ENCODE measurements at regions not wholly inside any gene's neighbourhood (a gene's known extent, or its start where the extent isn't known, plus 50 kb on each side); places are given as distances from the start of the nearest gene placed in this dataset.
"Not testable (repeated sequence)": the region's sequence is repeated elsewhere in the genome, so short reads cannot be mapped to it uniquely, and the experiment has no call there.

GRCh38 chr2:132300592-132301378 lies 115.8 kb upstream of the GPR39 start:
- not testable (repeated sequence) for H3K9me3 ChIP-seq; H3K27ac ChIP-seq; H3K36me3 ChIP-seq; DNase-seq (ENCODE audit: low spot score in 2 of 2); H3K4me3 ChIP-seq; H3K4me1 ChIP-seq; H3K27me3 ChIP-seq
- whole genome bisulfite sequencing: 58% methylated on average over 2 of the region's 2 CpGs

GRCh38 chr2:132304661-132305380 lies 111.8 kb upstream of the GPR39 start:
- H3K27ac ChIP-seq, H3K36me3 ChIP-seq, H3K27me3 ChIP-seq, H3K4me1 ChIP-seq, H3K9me3 ChIP-seq: not testable (repeated sequence)
- DNase-seq (ENCODE audit: low spot score in 2 of 2): peak; percentile 78 to 82
- peak overlapping the region; percentile 33 for H3K4me3 ChIP-seq
- WGBS: 10% methylated on average over 26 of the region's 27 CpGs

- H3K4me3 ChIP-seq; H3K4me1 ChIP-seq; H3K27me3 ChIP-seq; DNase-seq (ENCODE audit: low spot score in 2 of 2); H3K27ac ChIP-seq; H3K36me3 ChIP-seq; H3K9me3 ChIP-seq: not testable (repeated sequence)
- WGBS: 60% methylated on average over 2 of the region's 2 CpGs
Measured at GRCh38 chr2:132307613-132308198, 108.9 kb upstream of the GPR39 start.

- not testable (repeated sequence) for H3K9me3 ChIP-seq; H3K4me1 ChIP-seq; H3K27ac ChIP-seq; H3K4me3 ChIP-seq; H3K27me3 ChIP-seq; DNase-seq (ENCODE audit: low spot score in 2 of 2); H3K36me3 ChIP-seq
- 64% methylated on average over 1 of the region's 1 CpG for WGBS
Measured at GRCh38 chr2:132309203-132309602, 107.4 kb upstream of the GPR39 start.

- H3K36me3 ChIP-seq; DNase-seq (ENCODE audit: low spot score in 2 of 2); H3K27ac ChIP-seq; H3K4me1 ChIP-seq; H3K4me3 ChIP-seq; H3K9me3 ChIP-seq; H3K27me3 ChIP-seq: not testable (repeated sequence)
- 89% methylated on average over 2 of the region's 2 CpGs for WGBS
Measured at GRCh38 chr2:132315546-132315945, 101.1 kb upstream of the GPR39 start.

GRCh38 chr2:132317026-132317680 lies 99.5 kb upstream of the GPR39 start:
- H3K27ac ChIP-seq; H3K36me3 ChIP-seq; H3K4me1 ChIP-seq; H3K4me3 ChIP-seq; H3K27me3 ChIP-seq; H3K9me3 ChIP-seq; DNase-seq (ENCODE audit: low spot score in 2 of 2): not testable (repeated sequence)
- 59% methylated on average over 5 of the region's 6 CpGs for WGBS

GRCh38 chr2:132318481-132318880 lies 98.1 kb upstream of the GPR39 start:
- H3K27me3 ChIP-seq; H3K4me1 ChIP-seq; H3K4me3 ChIP-seq; DNase-seq (ENCODE audit: low spot score in 2 of 2); H3K27ac ChIP-seq; H3K36me3 ChIP-seq; H3K9me3 ChIP-seq: not testable (repeated sequence)
- WGBS: 87% methylated on average over 4 of the region's 4 CpGs

GRCh38 chr2:132324005-132324404 lies 92.6 kb upstream of the GPR39 start:
- H3K27me3 ChIP-seq; DNase-seq (ENCODE audit: low spot score in 2 of 2); H3K9me3 ChIP-seq; H3K36me3 ChIP-seq; H3K27ac ChIP-seq; H3K4me1 ChIP-seq; H3K4me3 ChIP-seq: not testable (repeated sequence)
- 83% methylated on average over 1 of the region's 1 CpG for WGBS

- not testable (repeated sequence) for H3K27ac ChIP-seq; DNase-seq (ENCODE audit: low spot score in 2 of 2); H3K36me3 ChIP-seq; H3K4me3 ChIP-seq; H3K4me1 ChIP-seq; H3K27me3 ChIP-seq; H3K9me3 ChIP-seq
- WGBS: 72% methylated on average over 25 of the region's 28 CpGs
Measured at GRCh38 chr2:132332345-132333033, 84.1 kb upstream of the GPR39 start.

GRCh38 chr2:132337135-132337534 lies 79.5 kb upstream of the GPR39 start:
- 83% methylated on average over 13 of the region's 13 CpGs for WGBS
- not testable (repeated sequence) for H3K27ac ChIP-seq; DNase-seq (ENCODE audit: low spot score in 2 of 2); H3K36me3 ChIP-seq; H3K4me3 ChIP-seq; H3K9me3 ChIP-seq; H3K4me1 ChIP-seq; H3K27me3 ChIP-seq

- H3K4me1 ChIP-seq; H3K36me3 ChIP-seq; H3K4me3 ChIP-seq; DNase-seq (ENCODE audit: low spot score in 2 of 2); H3K9me3 ChIP-seq; H3K27ac ChIP-seq; H3K27me3 ChIP-seq: not testable (repeated sequence)
- 65% methylated on average over 3 of the region's 5 CpGs for WGBS
Measured at GRCh38 chr2:132337844-132338243, 78.8 kb upstream of the GPR39 start.

- not testable (repeated sequence) for H3K4me1 ChIP-seq
- peak; percentile 78 to 79 for DNase-seq (ENCODE audit: low spot score in 2 of 2)
- 7% methylated on average over 34 of the region's 34 CpGs for WGBS
Measured at GRCh38 chr2:132347041-132347780, 69.4 kb upstream of the GPR39 start.

More at GRCh38 chr2:132347041-132347780, 69.4 kb upstream of the GPR39 start:
- H3K27me3 ChIP-seq, H3K36me3 ChIP-seq, H3K9me3 ChIP-seq: not testable (repeated sequence)
- Histone ChIP-seq H3K4me3 (peak overlapping the region; percentile 47), H3K27ac (peak overlapping the region; percentile 31)
